ENCODE measurements at regions not wholly inside any gene's neighbourhood (a gene's known extent, or its start where the extent isn't known, plus 50 kb on each side); places are given as distances from the start of the nearest gene placed in this dataset.

DNA sequence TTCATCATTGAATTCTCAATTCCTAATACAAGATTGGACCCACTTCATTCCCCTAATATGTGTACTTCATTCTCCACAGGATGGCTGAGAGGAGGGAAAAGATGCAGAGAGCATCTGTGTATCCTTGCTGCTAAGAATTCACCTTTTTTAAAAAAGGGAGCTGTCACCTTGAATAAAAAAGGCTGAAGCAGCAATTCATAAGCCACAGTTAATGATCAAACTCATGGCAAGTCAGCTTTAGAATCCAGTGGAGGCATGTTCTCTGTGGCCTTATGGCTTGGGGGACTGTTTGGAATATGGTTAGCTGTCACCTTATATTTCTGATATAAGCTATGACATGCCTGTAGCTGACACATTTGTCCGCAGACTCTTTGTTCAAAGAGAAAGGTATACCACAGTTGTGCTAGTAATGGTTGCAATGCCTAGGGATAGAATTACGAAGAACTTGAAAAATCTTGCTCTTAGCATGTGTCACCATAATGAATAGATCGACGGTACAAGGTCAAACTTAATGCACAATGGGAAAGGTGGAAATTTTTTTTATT, 256.8 kb upstream of the TNC start:
- TF ChIP-seq CTCF (IDR thresholded peaks at IDR 0.05) (no peak), ZFX (IDR thresholded peaks at IDR 0.05; ENCODE audit: borderline replicate concordance) (no peak)

All from 22Rv1 (cell line).